Superior temporal gyrus (tissue), 1 donor: ENCODE measurements at regions not wholly inside any gene's neighbourhood (a gene's known extent, or its start where the extent isn't known, plus 50 kb on each side); places are given as distances from the start of the nearest gene placed in this dataset.
A peak's percentile ranks its signal among the peaks of the same experiment; 100 is the strongest.
"Not testable (repeated sequence)": the region's sequence is repeated elsewhere in the genome, so short reads cannot be mapped to it uniquely, and the experiment has no call there.

Source experiments
- DNase-seq: peaks from one replicate; pipeline ENCODE4 v3.0.0-alpha.2; 2016; ENCODE audit errors: extremely low spot score

GRCh38 chr5:97234380-97234779 lies 51.3 kb upstream of the RIOK2 start:
- DNase-seq = not testable (repeated sequence)

- DNase-seq = no peak
Measured at GRCh38 chr5:97242341-97242740, 59.3 kb upstream of the RIOK2 start.

GRCh38 chr5:97243353-97243752 lies 60.3 kb upstream of the RIOK2 start:
- no peak for DNase-seq

GRCh38 chr5:97245386-97245785 lies 62.3 kb upstream of the RIOK2 start:
- no peak for DNase-seq

GRCh38 chr5:97250113-97250512 lies 67.1 kb upstream of the RIOK2 start:
- no peak for DNase-seq

- DNase-seq = no peak
Measured at GRCh38 chr5:97266076-97266475, 83.0 kb upstream of the RIOK2 start.

GRCh38 chr5:97266576-97266975 lies 83.5 kb upstream of the RIOK2 start:
- peak; percentile 26 for DNase-seq

- no peak for DNase-seq
Measured at GRCh38 chr5:97267767-97268166, 84.7 kb upstream of the RIOK2 start.

GRCh38 chr5:97276474-97277120 lies 93.5 kb upstream of the RIOK2 start:
- DNase-seq = no peak

GRCh38 chr5:97281257-97281656 lies 98.2 kb upstream of the RIOK2 start:
- no peak for DNase-seq

- peak; percentile 38 for DNase-seq
Measured at GRCh38 chr5:97297063-97297703, 114.1 kb upstream of the RIOK2 start.

- DNase-seq = no peak
Measured at GRCh38 chr5:97297704-97298091, 114.7 kb upstream of the RIOK2 start.

GRCh38 chr5:97301181-97301580 lies 118.1 kb upstream of the RIOK2 start:
- DNase-seq = not testable (repeated sequence)

- no peak for DNase-seq
Measured at GRCh38 chr5:97338729-97339128, 155.7 kb upstream of the RIOK2 start.

GRCh38 chr5:97355775-97356174 lies 172.7 kb upstream of the RIOK2 start:
- no peak for DNase-seq

GRCh38 chr5:97363577-97363976 lies 180.5 kb upstream of the RIOK2 start:
- no peak for DNase-seq

- DNase-seq = peak; percentile 20
Measured at GRCh38 chr5:97364731-97365130, 181.7 kb upstream of the RIOK2 start.

GRCh38 chr5:97365163-97365845 lies 182.3 kb upstream of the RIOK2 start:
- no peak for DNase-seq

- DNase-seq = no peak
Measured at GRCh38 chr5:97365918-97366317, 182.9 kb upstream of the RIOK2 start.

GRCh38 chr5:97375959-97376358 lies 192.9 kb upstream of the RIOK2 start:
- no peak for DNase-seq

GRCh38 chr5:97377582-97377981 lies 194.5 kb upstream of the RIOK2 start:
- DNase-seq = no peak

GRCh38 chr5:97383996-97384395 lies 200.9 kb upstream of the RIOK2 start:
- DNase-seq = no peak

- DNase-seq = no peak
Measured at GRCh38 chr5:97388794-97389193, 205.7 kb upstream of the RIOK2 start.
